ENCODE measurements at regions not wholly inside any gene's neighbourhood (a gene's known extent, or its start where the extent isn't known, plus 50 kb on each side); places are given as distances from the start of the nearest gene placed in this dataset.

DNA sequence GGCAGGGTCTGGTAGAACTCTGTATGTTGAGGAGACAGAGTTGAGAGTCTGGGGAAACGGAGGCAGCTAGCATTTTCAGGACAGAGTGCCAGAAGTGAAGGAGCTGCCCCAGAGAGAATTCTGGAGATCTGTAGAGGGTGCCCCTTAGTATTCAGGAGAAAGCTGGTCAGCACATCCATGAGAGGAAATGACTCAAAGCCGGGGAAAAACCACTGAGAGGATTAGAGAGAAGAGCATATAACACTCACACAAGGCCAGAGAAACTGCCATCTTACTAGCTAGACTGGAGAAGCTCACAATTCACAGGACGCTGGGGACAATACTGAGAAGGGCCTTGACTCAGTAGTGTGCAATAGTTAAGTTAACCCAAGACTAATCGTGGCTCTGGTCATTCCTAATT, 75.7 kb upstream of the DPPA4 start:
- DNase-seq (no peak), ATAC-seq (ENCODE audit: low read depth) (no peak)
- no peak overlapping the region for H3K4me3 Mint-ChIP-seq
- Histone ChIP-seq H4K20me1 (ENCODE audit: control insufficient read depth, insufficient read depth, low read length, poor library complexity, severe bottlenecking) (no peaks in the 10 kb centered on the region), H3K27ac (ENCODE audit: low read length in 2 of 2) (no peak overlapping the region), H3K27me3 (replicated peaks in 1 of 4; ENCODE audit: control extremely low read depth in 1 of 4, control insufficient read depth in 3 of 4, insufficient read depth in 4 of 4, low read length in 3 of 4) (no peaks in the 10 kb centered on the region), H3K9ac (ENCODE audit: low read length) (no peak overlapping the region), H3K4me2 (replicated peaks; ENCODE audit: low read depth, low read length, poor library complexity, severe bottlenecking) (no peak overlapping the region), H3K4me1 (ENCODE audit: control insufficient read depth in 2 of 2, insufficient read depth in 2 of 2, low read length in 2 of 2) (no peaks in the 10 kb centered on the region), H3K36me3 (replicated peaks in 1 of 2; ENCODE audit: control extremely low read depth in 1 of 2, control insufficient read depth in 1 of 2, extremely low read depth in 1 of 2, insufficient read depth in 2 of 2, low read length in 1 of 2) (no peaks in the 10 kb centered on the region), H3K4me3 (ENCODE audit: control extremely low read depth in 1 of 5, extremely low read depth in 1 of 5, insufficient read depth in 1 of 5, low read depth in 2 of 5, low read length in 4 of 5) (no peak overlapping the region), H3K79me2 (ENCODE audit: control insufficient read depth, insufficient read depth, low read length) (no peaks in the 10 kb centered on the region), H2AFZ (ENCODE audit: insufficient read depth, low read depth, low read length, poor library complexity, severe bottlenecking) (no peak overlapping the region), H3K9me3 (ENCODE audit: control extremely low read depth in 1 of 3, control insufficient read depth in 2 of 3, insufficient read depth in 1 of 3, low read length in 2 of 3) (peaks cover 0 to 17% (median 0%) of the 10 kb centered on the region in 3 donors)
- no peaks in the 10 kb centered on the region for H3K9me3 Mint-ChIP-seq (ENCODE audit: insufficient read depth)
- H3K4me1 Mint-ChIP-seq = no peaks in the 10 kb centered on the region
- ChIA-PET CTCF (no interaction called here), POLR2A (no interaction called here)
- intact Hi-C loops (cut with micrococcal nuclease) = no loop called here
- no peak for TF ChIP-seq CTCF (IDR thresholded peaks at IDR 0.05)
- no peak for TF ChIP-seq EZH2 (IDR thresholded peaks at IDR 0.05; ENCODE audit: borderline replicate concordance, insufficient read depth, low read depth, low read length, poor library complexity, severe bottlenecking)
- no peak overlapping the region for H3K27ac Mint-ChIP-seq
- 86% methylated on average over 2 of the region's 4 CpGs for WGBS (ENCODE audit: insufficient coverage)
- H3K27me3 Mint-ChIP-seq = no peaks in the 10 kb centered on the region

DNA sequence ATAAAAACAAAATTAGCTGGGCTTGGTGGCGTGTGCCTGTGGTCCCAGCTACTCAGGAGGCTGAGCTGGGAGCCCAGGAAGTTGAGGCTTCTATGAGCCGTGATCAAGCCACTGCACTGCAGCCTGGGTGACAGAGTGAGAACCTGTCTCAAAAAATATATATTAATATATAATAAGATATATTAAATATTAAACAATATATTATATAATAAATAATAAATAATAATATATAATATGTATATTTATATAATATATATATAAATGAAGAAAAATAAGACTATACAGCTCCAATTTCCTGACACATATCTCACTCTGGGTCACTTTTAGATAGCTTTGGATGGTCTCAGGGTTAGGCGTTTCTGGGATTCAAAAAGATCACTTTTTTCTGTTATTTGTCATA, 74.2 kb upstream of the DPPA4 start:
- POLR2A ChIA-PET = no interaction called here
- ATAC-seq (ENCODE audit: low read depth) = no peak
- H3K27ac Mint-ChIP-seq = no peak overlapping the region
- Histone ChIP-seq H2AFZ (ENCODE audit: insufficient read depth, low read depth, low read length, poor library complexity, severe bottlenecking) (no peak overlapping the region), H3K9ac (ENCODE audit: low read length) (no peak overlapping the region), H3K9me3 (ENCODE audit: control extremely low read depth in 1 of 3, control insufficient read depth in 2 of 3, insufficient read depth in 1 of 3, low read length in 2 of 3) (peaks cover 0 to 15% (median 0%) of the 10 kb centered on the region in 3 donors), H3K27ac (ENCODE audit: low read length in 2 of 2) (no peak overlapping the region), H3K27me3 (replicated peaks in 1 of 4; ENCODE audit: control extremely low read depth in 1 of 4, control insufficient read depth in 3 of 4, insufficient read depth in 4 of 4, low read length in 3 of 4) (no peaks in the 10 kb centered on the region), H3K4me1 (ENCODE audit: control insufficient read depth in 2 of 2, insufficient read depth in 2 of 2, low read length in 2 of 2) (no peaks in the 10 kb centered on the region), H3K4me3 (ENCODE audit: control extremely low read depth in 1 of 5, extremely low read depth in 1 of 5, insufficient read depth in 1 of 5, low read depth in 2 of 5, low read length in 4 of 5) (no peak overlapping the region), H3K36me3 (replicated peaks in 1 of 2; ENCODE audit: control extremely low read depth in 1 of 2, control insufficient read depth in 1 of 2, extremely low read depth in 1 of 2, insufficient read depth in 2 of 2, low read length in 1 of 2) (no peaks in the 10 kb centered on the region), H3K4me2 (replicated peaks; ENCODE audit: low read depth, low read length, poor library complexity, severe bottlenecking) (no peak overlapping the region), H4K20me1 (ENCODE audit: control insufficient read depth, insufficient read depth, low read length, poor library complexity, severe bottlenecking) (no peaks in the 10 kb centered on the region), H3K79me2 (ENCODE audit: control insufficient read depth, insufficient read depth, low read length) (no peaks in the 10 kb centered on the region)
- H3K9me3 Mint-ChIP-seq (ENCODE audit: insufficient read depth) = no peaks in the 10 kb centered on the region
- no peak for DNase-seq
- no CpG with 5 or more reads among the region's 3 CpGs for WGBS (ENCODE audit: insufficient coverage)
- H3K4me3 Mint-ChIP-seq = no peak overlapping the region
- intact Hi-C loops (cut with micrococcal nuclease) = no loop called here
- H3K27me3 Mint-ChIP-seq = no peaks in the 10 kb centered on the region
- CTCF ChIA-PET = no interaction called here
- H3K4me1 Mint-ChIP-seq = no peaks in the 10 kb centered on the region
- TF ChIP-seq EZH2 (IDR thresholded peaks at IDR 0.05; ENCODE audit: borderline replicate concordance, insufficient read depth, low read depth, low read length, poor library complexity, severe bottlenecking) (no peak), CTCF (IDR thresholded peaks at IDR 0.05) (no peak)

All from B cell (primary cell).